SU-DHL-6 (cell line): ENCODE measurements at regions not wholly inside any gene's neighbourhood (a gene's known extent, or its start where the extent isn't known, plus 50 kb on each side); places are given as distances from the start of the nearest gene placed in this dataset.

ENCODE experiments used
- H2AFZ ChIP-seq: fragments of 200-600 bp; sonication (generic); 2 replicates; pipeline ENCODE4 v1.6.1; 2014; ENCODE audit warnings: low read depth, mild to moderate bottlenecking, moderate library complexity, mixed read lengths, antibody characterized with exemption, low read length; ENCODE audit not compliant: severe bottlenecking
- H3F3A ChIP-seq: fragments of 200-600 bp; shearing (Covaris generic); 2 replicates; pipeline ENCODE4 v1.6.0; 2016; ENCODE audit warnings: antibody characterized with exemption, mild to moderate bottlenecking; ENCODE audit not compliant: insufficient read depth
- H3K27ac ChIP-seq: fragments of 200-600 bp; sonication (generic); 2 replicates; pipeline ENCODE4 v1.5.1; 2016; ENCODE audit warnings: low read depth, mild to moderate bottlenecking, low read length, moderate library complexity, mixed read lengths
- H3K27me3 ChIP-seq: fragments of 200-600 bp; sonication (generic), shearing (Covaris generic); 2 replicates; pipeline ENCODE4 v1.6.0; 2014; ENCODE audit warnings: mild to moderate bottlenecking, low read length
- H3K36me3 ChIP-seq: fragments of 200-600 bp; sonication (generic); 2 replicates; pipeline ENCODE4 v1.6.1; 2014; ENCODE audit warnings: mild to moderate bottlenecking, low read length, mixed read lengths
- H3K4me2 ChIP-seq: fragments of 300-600, 200-600 bp; shearing (Covaris generic), sonication (generic); 2 replicates; pipeline ENCODE4 v1.6.0; 2014; ENCODE audit warnings: low read length, low read depth, mild to moderate bottlenecking; ENCODE audit not compliant: poor library complexity, severe bottlenecking
- H3K4me3 ChIP-seq: fragments of 200-600 bp; sonication (generic); 2 replicates; pipeline ENCODE4 v1.5.1; 2014; ENCODE audit warnings: antibody characterized with exemption, low read length, mild to moderate bottlenecking, mixed read lengths; ENCODE audit not compliant: insufficient read depth, poor library complexity, severe bottlenecking
- H3K79me2 ChIP-seq: fragments of 200-600 bp; sonication (generic); 2 replicates; pipeline ENCODE4 v1.6.1; 2014; ENCODE audit warnings: mild to moderate bottlenecking, low read length, moderate library complexity; ENCODE audit not compliant: insufficient read depth
- H3K9ac ChIP-seq: fragments of 200-600 bp; sonication (generic); 2 replicates; pipeline ENCODE4 v1.7.0; 2014; ENCODE audit warnings: mild to moderate bottlenecking, low read length
- H3K9me2 ChIP-seq: fragments of 200-600 bp; sonication (generic); replicated peaks from 2 replicates; pipeline ENCODE4 v1.6.1; 2014; ENCODE audit warnings: low read length; ENCODE audit not compliant: insufficient read depth
- H3K9me3 ChIP-seq: fragments of 200-600 bp; sonication (generic); 2 replicates; pipeline ENCODE4 v1.6.1; 2014; ENCODE audit warnings: low read length, mixed read lengths; ENCODE audit not compliant: insufficient read depth
- H4K20me1 ChIP-seq: fragments of 200-600 bp; sonication (generic); 2 replicates; pipeline ENCODE4 v1.6.1; 2014; ENCODE audit warnings: low read depth, mild to moderate bottlenecking, antibody characterized with exemption, low read length, moderate library complexity, mixed read lengths
- CTCF ChIP-seq: fragments of 200-600 bp; sonication (generic); IDR thresholded peaks from one replicate; pipeline ENCODE4 v1.5.1; 2017; ENCODE audit warnings: antibody characterized with exemption, mild to moderate bottlenecking, low read length, moderate library complexity; ENCODE audit not compliant: insufficient read depth, poor library complexity, severe bottlenecking
- EZH2phosphoT487 ChIP-seq: fragments of 200-600 bp; sonication (generic), shearing (Covaris generic); conservative IDR thresholded peaks from 2 replicates; pipeline ENCODE4 v1.6.1; 2018; ENCODE audit warnings: mild to moderate bottlenecking, antibody characterized with exemption, low read length, moderate library complexity, mixed read lengths

- no peaks in the 10 kb centered on the region for H3K9me3 ChIP-seq
- no peaks in the 10 kb centered on the region for H3K79me2 ChIP-seq
- H3K4me3 ChIP-seq, result no peak overlapping the region
- no peaks in the 10 kb centered on the region for H3K36me3 ChIP-seq
- no peaks in the 10 kb centered on the region for H3F3A ChIP-seq
- peak; percentile 16 for TF ChIP-seq CTCF
- no peak for TF ChIP-seq EZH2phosphoT487
- no peaks in the 10 kb centered on the region for H4K20me1 ChIP-seq
- no peak overlapping the region for H2AFZ ChIP-seq
- H3K27me3 ChIP-seq, result no peaks in the 10 kb centered on the region
- no peak overlapping the region for H3K4me2 ChIP-seq
- no peak overlapping the region for H3K9ac ChIP-seq
- H3K9me2 ChIP-seq, result 0 out of 2 replicates have a peak, but pooled peaks cover 5% of the 10 kb centered on the region
- no peak overlapping the region for H3K27ac ChIP-seq
Measured at GRCh38 chr6:50264995-50265571, 215.4 kb upstream of the DEFB112 start.

GRCh38 chr6:50270415-50270814 is 220.7 kb upstream of the DEFB112 start:
- no peaks in the 10 kb centered on the region for H3F3A ChIP-seq
- no peaks in the 10 kb centered on the region for H3K79me2 ChIP-seq
- no peak overlapping the region for H3K4me3 ChIP-seq
- no peaks in the 10 kb centered on the region for H3K36me3 ChIP-seq
- H3K4me2 ChIP-seq, result no peak overlapping the region
- no peak overlapping the region for H3K9ac ChIP-seq
- H3K27me3 ChIP-seq, result no peaks in the 10 kb centered on the region
- H3K27ac ChIP-seq, result no peak overlapping the region
- no peak overlapping the region for H2AFZ ChIP-seq
- H3K9me3 ChIP-seq, result no peaks in the 10 kb centered on the region
- TF ChIP-seq EZH2phosphoT487 (no peak), CTCF (no peak)
- H4K20me1 ChIP-seq, result no peaks in the 10 kb centered on the region
- no peaks in the 10 kb centered on the region for H3K9me2 ChIP-seq

GRCh38 chr6:50271266-50271665 is 221.5 kb upstream of the DEFB112 start:
- Histone ChIP-seq H4K20me1 (no peaks in the 10 kb centered on the region), H3K9me3 (no peaks in the 10 kb centered on the region), H3K9me2 (no peaks in the 10 kb centered on the region), H3K79me2 (no peaks in the 10 kb centered on the region), H3K27ac (no peak overlapping the region), H3K4me2 (no peak overlapping the region), H3F3A (no peaks in the 10 kb centered on the region), H3K36me3 (no peaks in the 10 kb centered on the region), H3K9ac (no peak overlapping the region), H3K27me3 (no peaks in the 10 kb centered on the region), H3K4me3 (no peak overlapping the region), H2AFZ (no peak overlapping the region)
- TF ChIP-seq EZH2phosphoT487, result no peak
- no peak for TF ChIP-seq CTCF
